GM19438 (cell line): ENCODE measurements at regions not wholly inside any gene's neighbourhood (a gene's known extent, or its start where the extent isn't known, plus 50 kb on each side); places are given as distances from the start of the nearest gene placed in this dataset.
A peak's percentile ranks its signal among the peaks of the same experiment; 100 is the strongest.

Source experiments
- ATAC-seq: cut with Tn5 transposase; IDR thresholded peaks from one replicate; pipeline ENCODE4 v1.9.1; 2021; ENCODE audit warnings: low read depth; ENCODE audit not compliant: unreplicated experiment

DNA sequence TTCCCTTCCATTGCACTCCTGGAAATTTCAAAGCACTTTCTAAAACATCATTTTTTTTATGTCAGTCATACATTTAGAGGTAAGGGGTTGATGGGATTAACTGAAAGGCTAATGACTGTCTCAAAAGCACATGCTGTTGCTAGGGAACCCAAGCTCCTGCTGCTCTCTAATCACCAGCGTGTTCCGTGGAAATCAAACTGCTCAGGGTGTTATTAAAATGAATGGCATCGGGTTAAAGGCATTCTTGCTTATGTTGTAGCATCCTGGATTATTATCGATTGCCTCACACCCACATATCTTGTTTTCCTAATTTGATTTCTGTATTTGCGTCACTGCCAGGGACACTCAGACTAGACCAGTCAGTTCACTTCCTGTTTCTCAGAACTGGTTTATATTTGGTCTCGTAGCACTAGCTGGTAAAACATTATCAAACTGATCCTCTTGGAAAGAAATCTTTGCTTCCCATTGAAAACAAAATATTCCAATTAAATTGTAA lies 216.5 kb upstream of the MKLN1 start:
- no peak for ATAC-seq

DNA sequence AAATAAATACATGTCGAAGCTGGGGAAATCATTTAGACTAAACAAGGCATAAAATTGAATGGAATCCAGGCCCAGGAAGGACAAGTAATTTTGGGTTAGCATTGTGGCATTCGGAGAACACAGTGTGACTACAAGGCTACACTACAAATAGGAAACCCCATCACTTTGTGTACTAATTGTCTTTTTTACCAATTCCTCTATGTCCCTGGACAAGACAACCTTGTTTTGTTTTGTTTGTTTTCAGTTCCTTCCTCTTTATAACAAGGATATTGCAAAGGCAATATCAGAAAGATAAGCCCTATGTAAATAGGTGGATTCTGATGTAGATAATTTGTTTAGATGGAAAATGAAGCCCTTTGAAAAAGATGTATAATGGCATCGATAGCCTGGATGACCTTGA lies 215.9 kb upstream of the MKLN1 start:
- ATAC-seq, result no peak

DNA sequence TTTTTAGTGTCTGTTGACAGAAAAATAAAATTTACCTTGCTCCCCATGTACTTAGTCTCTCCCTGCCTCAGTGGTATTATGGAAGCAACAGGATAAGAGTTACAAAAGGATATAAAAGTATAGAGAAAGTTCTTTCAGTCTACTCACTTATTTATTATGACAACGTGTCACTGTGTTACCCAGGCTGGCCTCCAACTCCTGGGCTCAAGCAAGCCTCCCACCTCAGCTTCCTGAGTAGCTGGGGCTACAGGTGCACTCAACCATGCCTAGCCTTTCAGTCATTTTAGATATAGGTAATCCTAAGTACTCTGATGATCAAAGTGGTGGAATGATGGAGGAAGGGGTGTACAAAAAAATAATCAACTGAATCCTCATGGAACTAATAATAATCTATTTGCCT lies 215.2 kb upstream of the MKLN1 start:
- no peak for ATAC-seq

DNA sequence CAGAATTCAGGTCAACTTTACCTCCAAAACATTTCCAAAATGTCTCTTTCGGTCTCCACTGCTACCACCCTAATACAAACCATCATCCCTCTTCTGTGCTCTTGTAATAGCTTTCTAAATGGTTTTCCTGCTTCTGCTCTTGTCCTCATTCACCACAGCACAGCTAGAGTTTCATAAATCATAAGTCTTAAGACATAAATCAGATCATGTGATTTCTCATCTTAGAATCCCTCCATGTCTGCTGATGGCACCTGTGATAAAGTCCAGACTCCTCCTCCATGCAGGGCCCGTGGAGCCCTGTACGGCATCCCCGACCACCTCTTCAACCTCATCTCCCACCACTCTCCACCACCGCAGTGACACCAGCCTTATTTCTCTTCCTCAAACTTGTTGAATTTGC lies 212.3 kb upstream of the MKLN1 start:
- ATAC-seq, result no peak

DNA sequence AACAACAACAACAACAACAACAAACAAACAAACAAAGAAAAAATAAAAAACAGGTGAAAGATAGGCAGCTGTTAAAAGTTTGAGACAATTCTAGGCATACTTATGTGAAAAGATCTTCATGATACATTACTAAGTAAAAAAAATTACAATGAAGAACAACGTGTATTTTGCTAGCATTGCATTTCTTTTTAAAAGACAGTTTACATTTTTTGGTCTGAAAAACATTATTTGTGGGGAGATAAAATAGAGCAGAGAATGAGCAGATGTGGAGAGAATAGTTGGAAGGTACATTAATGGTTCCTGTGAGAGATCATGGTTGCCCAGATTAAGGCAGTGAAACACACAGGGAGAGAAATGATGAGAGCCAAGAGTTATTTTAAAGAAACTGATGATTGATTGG lies 210.2 kb upstream of the MKLN1 start:
- ATAC-seq, result no peak

DNA sequence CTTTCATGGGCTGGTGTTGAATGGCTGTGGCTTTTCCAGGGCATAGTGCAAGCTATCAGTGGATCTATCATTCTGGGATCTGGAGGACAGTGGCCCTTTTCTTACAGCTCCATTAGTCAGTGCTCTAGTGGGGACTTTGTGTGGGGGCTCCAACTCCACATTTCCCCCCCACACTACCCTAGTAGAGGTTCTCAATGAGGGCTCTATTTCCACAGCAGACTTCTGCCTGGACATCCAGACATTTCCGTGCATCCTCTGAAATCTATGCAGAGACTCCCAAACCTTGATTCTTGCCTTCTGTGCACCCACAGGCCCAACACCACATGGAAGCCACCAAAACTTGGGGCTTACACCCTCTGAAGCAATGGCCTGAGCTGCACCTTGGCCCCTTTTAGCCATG lies 208.3 kb upstream of the MKLN1 start:
- ATAC-seq, result no peak

DNA sequence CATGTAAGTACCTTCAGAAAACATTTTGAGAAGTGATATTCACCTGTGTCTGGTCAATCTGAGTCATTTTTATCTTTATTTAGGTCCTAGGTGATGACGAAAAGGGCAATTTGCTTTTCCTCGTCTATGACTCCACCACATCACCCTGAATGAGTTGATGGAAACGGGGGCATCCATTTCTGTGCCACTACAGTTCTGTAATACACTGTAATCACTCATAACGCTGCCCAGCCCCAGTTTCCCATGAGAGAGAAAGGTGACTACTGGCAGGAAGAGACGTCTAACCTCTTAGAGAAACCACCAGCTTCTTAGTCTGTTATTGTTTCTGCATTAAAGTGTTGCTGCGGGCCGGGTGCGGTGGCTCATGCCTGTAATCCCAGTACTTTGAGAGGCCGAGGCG lies 205.3 kb upstream of the MKLN1 start:
- ATAC-seq, result no peak

DNA sequence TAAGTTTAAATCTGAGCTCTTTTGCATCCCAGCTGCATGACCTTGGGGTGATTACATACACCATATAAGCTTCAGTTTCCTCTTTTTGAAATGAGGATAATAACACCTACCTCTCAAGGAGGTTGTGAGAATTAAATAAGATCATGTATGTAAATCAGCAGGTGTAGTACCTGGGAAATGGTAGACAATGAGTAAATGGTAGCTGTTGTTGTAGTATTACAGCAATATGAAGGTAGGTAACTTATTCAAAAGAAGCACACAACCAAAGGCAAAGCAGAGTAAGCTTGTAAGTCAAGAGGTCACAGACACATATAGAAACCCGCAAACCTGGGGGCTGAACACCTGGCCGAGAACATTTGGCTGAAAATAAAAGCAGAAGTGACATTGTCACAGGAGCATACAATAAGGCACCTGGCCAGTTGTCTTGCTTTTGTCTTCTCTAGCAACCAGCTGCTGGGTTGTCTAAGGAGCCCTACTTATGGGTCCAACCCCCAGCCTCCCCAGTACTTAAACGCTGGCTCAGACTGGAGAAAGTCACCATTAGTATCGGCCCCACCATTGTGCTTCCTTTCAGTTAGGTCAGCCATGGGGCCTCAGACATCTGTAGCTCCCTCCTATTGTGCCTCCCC lies 203.6 kb upstream of the MKLN1 start:
- ATAC-seq, result peak; percentile 97

DNA sequence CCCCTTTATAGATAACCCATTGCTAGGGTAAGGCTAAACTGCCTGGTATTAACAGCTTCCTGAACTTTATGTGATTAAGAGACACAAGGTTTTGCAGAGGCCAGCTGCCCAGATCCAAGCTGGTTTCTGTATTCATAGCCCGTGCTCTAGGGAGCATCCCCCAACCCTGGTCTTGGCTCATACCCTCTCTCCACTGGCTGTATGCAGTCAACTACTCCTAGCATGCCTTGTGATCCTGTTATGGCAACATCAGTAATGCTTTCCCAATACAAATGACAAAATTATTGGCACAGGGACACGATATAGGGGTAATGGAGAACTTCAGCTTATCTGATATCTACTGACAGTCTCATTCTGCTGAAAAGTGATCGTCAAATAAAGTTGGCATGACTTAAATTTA lies 202.8 kb upstream of the MKLN1 start:
- no peak for ATAC-seq

DNA sequence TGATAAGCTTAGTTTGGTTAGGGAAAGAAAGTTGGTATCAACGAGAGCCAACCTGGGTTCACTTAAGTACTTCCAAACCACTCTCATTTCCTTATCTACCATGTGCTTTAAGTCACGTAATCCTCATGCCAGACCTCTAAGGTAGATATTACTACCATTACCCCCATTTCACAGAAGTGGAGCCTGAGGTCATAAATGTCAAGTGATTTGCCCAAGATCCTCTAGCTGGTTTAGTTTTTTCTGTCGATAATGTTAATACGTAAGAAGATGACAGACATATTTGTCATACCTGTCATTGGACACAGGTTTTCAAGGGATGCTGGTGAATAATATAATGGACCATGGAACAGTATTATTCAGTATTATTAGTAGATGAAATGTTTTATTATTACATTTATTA lies 197.4 kb upstream of the MKLN1 start:
- no peak for ATAC-seq

DNA sequence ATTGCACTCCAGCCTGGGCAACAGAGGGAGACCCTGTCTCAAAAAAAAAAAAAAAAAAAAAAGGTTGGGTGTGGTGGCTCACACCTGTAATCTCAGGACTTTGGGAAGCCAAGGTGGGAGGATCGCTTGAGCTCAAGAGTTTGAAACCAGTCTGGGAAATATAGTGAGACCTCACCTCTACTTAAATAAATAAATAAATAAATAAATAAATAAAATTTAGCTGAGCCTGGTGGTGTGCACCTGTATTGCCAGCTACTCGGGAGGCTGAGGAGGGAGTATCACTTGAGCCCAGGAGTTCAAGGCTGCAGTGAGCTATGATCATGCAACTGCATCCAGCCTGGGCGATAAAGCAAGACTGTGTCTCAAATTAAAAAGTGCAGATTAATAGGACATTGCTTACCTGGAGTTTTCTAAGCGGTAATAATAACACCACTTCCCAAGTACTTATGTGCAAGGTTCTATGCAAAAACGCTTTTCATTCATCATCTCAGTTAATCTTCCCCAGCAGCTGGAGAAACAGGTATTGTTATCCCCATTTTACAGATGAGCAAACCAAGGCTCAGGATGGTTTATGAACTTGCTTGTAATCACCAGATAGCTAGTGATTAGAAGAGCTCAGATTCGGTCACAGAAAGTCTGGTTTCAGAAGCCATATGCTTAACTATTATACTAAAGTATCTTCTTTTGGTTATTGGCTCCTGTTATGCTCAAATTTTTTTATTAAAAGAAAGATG lies 196.5 kb upstream of the MKLN1 start:
- ATAC-seq, result no peak

DNA sequence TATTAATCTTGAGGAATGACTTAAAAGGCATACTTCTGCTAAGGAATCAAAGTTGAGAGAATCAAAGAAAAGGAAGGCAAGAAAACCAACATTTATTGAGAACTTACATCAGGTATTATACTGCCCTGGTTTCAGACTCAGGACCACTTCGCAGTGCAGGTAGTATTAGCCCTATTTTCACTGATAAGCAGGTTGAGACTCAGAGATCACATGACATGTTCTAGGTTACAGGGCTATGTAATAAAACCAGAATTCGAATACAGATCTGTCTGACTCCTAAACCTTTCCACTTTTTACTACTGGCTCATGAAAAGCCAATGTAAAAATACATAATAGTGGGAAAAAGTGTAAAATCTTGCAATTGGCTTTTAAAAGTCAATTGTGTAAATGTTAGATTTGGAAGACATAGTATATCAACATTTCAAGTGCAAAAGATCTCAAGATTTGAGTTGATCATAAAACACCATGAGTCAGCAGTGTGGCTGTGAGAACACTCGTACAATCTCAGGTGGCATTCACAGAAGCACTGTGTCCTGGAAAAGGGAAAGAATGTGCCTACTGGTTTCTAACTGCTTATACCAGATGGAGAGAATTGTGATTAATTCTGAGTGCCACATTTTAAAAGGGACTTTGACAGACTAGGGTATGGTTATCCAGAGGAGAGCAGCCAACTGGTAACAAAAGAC lies 195.8 kb upstream of the MKLN1 start:
- ATAC-seq, result no peak

DNA sequence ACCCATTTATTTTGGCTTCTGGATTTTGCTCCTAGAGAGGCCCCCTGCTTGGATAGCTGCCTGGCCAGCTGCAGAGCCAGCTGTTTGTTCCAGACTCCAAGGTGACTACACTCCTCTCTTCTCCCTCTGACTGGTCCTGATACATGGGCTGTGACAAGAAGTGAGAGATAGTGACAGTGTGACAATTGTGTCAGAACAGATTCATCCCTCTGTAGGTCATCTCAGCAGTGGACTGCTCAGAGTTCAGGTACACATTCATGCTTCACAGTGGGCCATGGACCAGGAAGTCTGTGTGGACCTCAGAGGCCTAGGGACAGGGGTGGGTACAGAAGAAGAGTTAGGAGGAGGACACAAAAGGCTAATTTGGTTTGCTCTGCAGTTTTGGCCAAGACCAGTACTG lies 188.2 kb upstream of the MKLN1 start:
- ATAC-seq, result no peak

DNA sequence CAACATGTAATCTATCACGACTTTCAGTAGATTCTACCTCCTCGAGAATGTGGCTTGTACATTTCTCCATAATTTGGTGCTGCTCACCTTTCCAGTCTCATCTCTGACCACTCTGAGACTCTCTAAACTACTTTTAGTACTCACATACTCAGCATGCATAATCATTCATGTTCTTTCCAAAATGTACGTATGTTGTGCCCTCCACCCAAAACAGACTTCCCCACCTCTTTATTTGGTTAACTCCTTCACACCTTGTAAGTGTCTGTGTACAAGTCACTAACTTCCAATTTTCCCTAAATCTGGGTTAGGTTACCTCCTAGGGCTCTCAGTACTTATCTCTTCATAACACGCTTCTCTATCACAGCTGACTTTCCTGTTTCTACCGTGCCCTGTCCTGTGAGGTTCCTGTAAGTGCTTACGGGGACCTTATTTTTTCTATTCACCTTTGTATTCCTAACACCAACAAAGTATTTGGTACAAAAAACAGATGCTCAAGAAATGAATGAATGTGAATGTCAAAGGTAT lies 186.2 kb upstream of the MKLN1 start:
- no peak for ATAC-seq

DNA sequence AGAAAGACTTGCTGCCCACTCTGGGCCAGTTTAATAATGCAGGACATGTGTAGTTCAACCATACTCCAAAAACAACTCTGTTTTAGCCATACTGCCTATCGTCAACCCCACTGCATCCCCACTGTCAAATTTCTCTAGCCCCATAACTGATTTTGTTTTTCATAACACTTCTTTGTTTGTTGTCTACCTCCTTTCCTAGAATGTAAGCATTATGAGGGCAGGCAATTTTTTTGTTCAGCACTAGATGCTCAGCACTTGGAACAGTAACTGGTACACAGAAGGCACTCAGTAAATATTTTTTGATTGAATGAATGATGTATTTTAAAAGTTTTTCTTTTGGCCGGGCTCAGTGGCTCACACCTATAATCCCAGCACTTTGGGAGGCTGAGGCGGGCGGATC lies 183.8 kb upstream of the MKLN1 start:
- ATAC-seq, result no peak

DNA sequence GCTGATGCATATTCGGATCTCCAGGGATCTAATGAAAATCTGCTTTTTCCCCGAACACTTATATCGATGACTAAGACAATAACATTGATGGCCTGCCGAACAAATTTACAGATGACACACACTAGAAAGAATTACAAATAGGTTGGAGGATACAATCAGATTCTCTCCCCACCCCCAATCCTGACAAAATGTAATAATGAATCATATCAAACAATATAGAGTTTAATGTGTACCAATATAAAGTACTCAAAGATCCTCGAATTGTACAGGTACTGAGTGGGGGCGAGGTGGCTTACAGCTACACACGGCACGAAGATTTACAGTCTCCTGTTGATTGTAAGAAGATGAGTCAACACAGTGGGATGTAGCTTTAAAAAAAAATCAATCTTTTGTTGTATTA lies 182.7 kb upstream of the MKLN1 start:
- ATAC-seq, result no peak

DNA sequence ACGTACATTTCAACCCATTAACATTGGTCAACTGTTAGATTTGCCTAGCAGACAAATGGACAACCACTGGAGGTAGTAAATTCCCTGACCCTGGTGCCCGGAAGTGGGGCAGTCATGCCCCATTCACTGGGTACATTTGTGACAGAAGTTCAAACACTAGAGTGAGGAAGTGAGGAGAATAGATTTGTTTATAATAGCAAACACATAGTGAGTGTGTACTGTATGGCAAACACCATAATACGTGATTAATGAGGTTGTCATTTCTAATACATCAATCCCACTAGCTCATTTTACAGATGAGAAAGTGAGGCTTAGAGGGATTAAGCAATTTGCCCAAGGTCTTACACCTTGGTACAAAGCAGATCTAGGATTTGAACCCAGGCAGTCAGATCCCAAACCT lies 181.9 kb upstream of the MKLN1 start:
- no peak for ATAC-seq

DNA sequence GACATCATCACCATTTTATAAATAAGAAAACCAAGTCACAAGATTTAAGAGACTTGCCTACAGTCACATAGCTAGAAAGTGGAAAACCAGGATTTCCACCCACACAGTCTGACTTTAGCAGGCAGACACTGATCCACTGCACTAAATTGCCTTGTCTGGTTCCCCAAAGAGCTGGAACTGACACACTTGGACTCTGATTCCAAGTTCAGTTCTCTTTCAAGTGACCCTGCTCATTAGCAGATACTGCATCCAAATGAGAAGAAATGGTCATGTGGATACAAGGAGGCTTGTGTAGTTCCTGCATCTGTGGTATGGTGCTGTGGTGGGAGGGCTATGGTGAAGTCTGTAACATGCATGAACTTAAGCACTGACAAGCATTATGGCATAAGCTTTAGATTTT lies 180.1 kb upstream of the MKLN1 start:
- no peak for ATAC-seq

DNA sequence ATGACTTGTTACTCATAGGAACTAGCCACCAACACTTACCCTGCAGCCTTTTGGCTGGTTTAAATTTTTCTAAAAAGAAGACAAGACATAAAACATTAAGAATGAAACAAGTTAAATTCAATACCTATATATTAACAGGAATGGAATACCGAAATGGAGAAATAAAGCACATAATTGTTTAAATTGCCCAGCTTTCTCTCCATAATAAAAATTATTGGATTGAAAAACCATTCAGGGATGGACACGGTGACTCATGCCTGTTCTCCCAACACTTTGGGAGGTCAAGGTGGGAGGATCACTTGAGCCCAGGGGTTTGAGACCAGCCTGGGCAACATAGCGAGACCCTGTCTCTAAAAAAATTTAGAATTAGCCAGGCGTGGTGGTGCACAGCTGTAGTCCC lies 179.4 kb upstream of the MKLN1 start:
- ATAC-seq, result no peak

DNA sequence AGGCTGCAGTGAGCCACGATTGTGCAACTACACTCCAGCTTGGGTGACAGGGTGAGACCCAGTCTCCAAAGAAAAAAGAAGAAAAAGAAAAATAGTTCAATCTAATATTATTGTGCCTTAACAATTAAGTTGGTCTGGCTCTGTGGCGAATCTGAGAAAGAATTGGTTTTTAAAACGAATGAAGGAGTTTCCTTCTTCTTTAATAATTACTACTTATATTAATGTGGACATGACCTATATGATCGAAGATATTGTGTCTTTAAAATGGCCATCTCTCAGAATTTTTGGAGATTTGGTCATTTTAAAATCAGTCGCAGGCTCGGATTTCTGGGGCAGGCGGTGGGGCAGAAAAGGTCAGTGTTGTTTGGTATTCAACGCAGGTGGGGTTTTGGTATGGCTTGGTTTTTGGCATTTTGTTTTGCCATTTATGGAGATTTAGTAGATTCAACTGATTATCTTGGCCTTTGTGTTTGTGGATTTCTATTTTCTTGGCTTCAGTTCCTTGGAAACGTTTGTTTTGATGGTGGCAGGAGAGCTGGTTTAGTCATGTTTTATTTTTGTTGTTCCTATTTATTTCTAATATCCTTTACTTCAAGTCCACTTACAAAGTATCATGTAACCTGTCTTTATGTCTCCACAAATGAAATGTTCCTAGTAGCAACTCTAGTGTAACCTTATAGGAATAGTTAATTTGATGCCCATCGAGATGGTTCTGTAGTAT lies 178.8 kb upstream of the MKLN1 start:
- ATAC-seq, result no peak

DNA sequence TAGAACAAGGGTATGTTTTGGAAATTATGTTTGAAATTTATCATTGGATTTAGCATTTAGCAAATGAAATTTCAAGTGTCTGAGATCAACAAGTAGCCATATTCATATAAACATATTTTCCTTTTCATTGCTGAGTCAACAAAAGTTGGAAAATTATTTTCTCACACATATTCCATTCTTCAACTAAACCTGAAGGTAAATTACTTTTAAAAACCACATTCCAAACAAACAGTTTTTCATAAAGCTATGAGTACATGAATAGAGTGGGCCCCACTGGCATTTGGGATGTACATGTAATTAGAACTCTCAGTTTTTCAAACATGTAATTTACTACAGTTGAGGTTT lies 178.3 kb upstream of the MKLN1 start:
- no peak for ATAC-seq
